HepG2 (cell line): ENCODE measurements at regions not wholly inside any gene's neighbourhood (a gene's known extent, or its start where the extent isn't known, plus 50 kb on each side); places are given as distances from the start of the nearest gene placed in this dataset.

Experiments used
- ATAC-seq: fragments of 200-7000 bp; cut with Tn5 transposase; 3 replicates; pipeline ENCODE4 v1.9.1; 2020; ENCODE audit warnings: mild to moderate bottlenecking, moderate library complexity
- BruUV-seq: library from RNA; stranded (reverse); fragments of 400-500 nt; replicated peaks from 2 replicates; lab custom pipeline; 2021; lab: Mats Ljungman, UMichigan
- CTCF ChIA-PET: fragments of 300-600 bp; formaldehyde crosslinking; extraction: SDS; loops from one replicate; lab custom pipeline; 2021; ENCODE audit warnings: low total read pairs, inconsistent platforms, low intra/inter-chr PET ratio; lab: Yijun Ruan, JAX
- POLR2A ChIA-PET: fragments of 350-600 bp; sonication (Branson Sonifier 250); formaldehyde crosslinking; loops from one replicate; lab custom pipeline; 2020; ENCODE audit warnings: antibody characterized with exemption, inconsistent platforms; lab: Yijun Ruan, JAX
- DNase-seq: peaks from one replicate; pipeline ENCODE4 v3.0.0-alpha.2; 2015; ENCODE audit warnings: low spot score
- FAIRE-seq: peaks from 3 replicates; lab custom pipeline; 2011; peaks lifted over from hg19 to GRCh38; lab: Jason Lieb, UNC
- H2AFZ ChIP-seq: one replicate; pipeline ENCODE4 v1.6.1; 2011; ENCODE audit warnings: low read length, inconsistent platforms
- H3K27ac ChIP-seq: fragments of 300-600 bp; 3 replicates; pipeline ENCODE4 v1.8.0; 2011; ENCODE audit warnings: mixed run types, mild to moderate bottlenecking, mixed read lengths, low read length, inconsistent platforms; ENCODE audit not compliant: insufficient read depth; ENCODE audit errors: extremely low read length
- H3K27me3 ChIP-seq, 2 experiments: fragments of 200-600 bp in 1 of 2; 2 replicates in 1 of 2; 3 replicates in 1 of 2; pipeline versions ENCODE4 v1.6.0 to v1.8.0; 2011; ENCODE audit warnings: low read length in 2 of 2, mild to moderate bottlenecking in 2 of 2, moderate library complexity in 2 of 2, inconsistent platforms in 1 of 2; ENCODE audit not compliant: insufficient read depth in 2 of 2, control insufficient read depth in 1 of 2
- H3K36me3 ChIP-seq, 2 experiments: fragments of 200-600 bp in 1 of 2; replicated peaks in 1 of 2; 2 replicates in 1 of 2; 3 replicates in 1 of 2; pipeline versions ENCODE4 v1.5.1 to v1.8.0; 2011; ENCODE audit warnings: low read length in 2 of 2, inconsistent platforms in 1 of 2; ENCODE audit not compliant: insufficient read depth in 2 of 2, control insufficient read depth in 1 of 2
- H3K4me1 ChIP-seq: 2 replicates; pipeline ENCODE4 v1.5.1; 2012; ENCODE audit warnings: low read length, inconsistent platforms; ENCODE audit not compliant: insufficient read depth
- H3K4me2 ChIP-seq: 2 replicates; pipeline ENCODE4 v1.6.0; 2011; ENCODE audit warnings: low read depth, low read length, inconsistent platforms
- H3K4me3 ChIP-seq, 3 experiments: fragments of 200-600 bp in 1 of 3; sonication (generic), shearing (Covaris generic) in 1 of 3; replicated peaks in 1 of 3; 2 replicates each; pipeline ENCODE4 v1.5.1; 2011 to 2016; ENCODE audit warnings: low read length in 3 of 3, inconsistent platforms in 2 of 3, low read depth in 2 of 3, mild to moderate bottlenecking in 2 of 3, control low read depth in 1 of 3, mixed read lengths in 1 of 3; ENCODE audit not compliant: insufficient read depth in 1 of 3
- H3K79me2 ChIP-seq: one replicate; pipeline ENCODE4 v1.6.1; 2011; ENCODE audit warnings: low read length, inconsistent platforms; ENCODE audit not compliant: insufficient read depth
- H3K9ac ChIP-seq: 2 replicates; pipeline ENCODE4 v1.6.0; 2011; ENCODE audit warnings: mild to moderate bottlenecking, low read depth, low read length, inconsistent platforms; ENCODE audit not compliant: insufficient read depth
- H3K9me3 ChIP-seq: 2 replicates; pipeline ENCODE4 v1.5.1; 2012; ENCODE audit warnings: mild to moderate bottlenecking, low read length
- H4K20me1 ChIP-seq: 2 replicates; pipeline ENCODE4 v1.6.0; 2011; ENCODE audit warnings: inconsistent platforms, mild to moderate bottlenecking, low read length, moderate library complexity; ENCODE audit not compliant: insufficient read depth
- BRCA1 ChIP-seq: sonication (generic); formaldehyde crosslinking; IDR thresholded peaks from 2 replicates; pipeline ENCODE4 v1.4.0; 2020; ENCODE audit warnings: missing genetic modification reagents
- CEBPB ChIP-seq: IDR thresholded peaks from 2 replicates; pipeline ENCODE4 v1.6.1; 2011; ENCODE audit warnings: low read depth, low read length, improper control_type of control experiment, borderline replicate concordance
- HNRNPH1 ChIP-seq: fragments of 200-400 bp; formaldehyde crosslinking; optimal IDR thresholded peaks from 2 replicates; pipeline ENCODE3; 2017; ENCODE audit warnings: mild to moderate bottlenecking, low read depth, low read length
- TSC22D2 ChIP-seq: sonication (generic); formaldehyde crosslinking; IDR thresholded peaks from 2 replicates; pipeline ENCODE4 v1.5.1; 2020; ENCODE audit warnings: missing genetic modification reagents, mild to moderate bottlenecking, borderline replicate concordance
- XBP1 ChIP-seq: sonication (generic); formaldehyde crosslinking; IDR thresholded peaks from 2 replicates; pipeline ENCODE4 v1.5.0; 2020; ENCODE audit warnings: missing genetic modification reagents
- ZNF296 ChIP-seq: sonication (generic); formaldehyde crosslinking; conservative IDR thresholded peaks from 2 replicates; pipeline ENCODE4 v1.5.0; 2020; ENCODE audit warnings: mild to moderate bottlenecking, missing genetic modification reagents
- WGBS: methylation state at CpG from one replicate; pipeline ENCODE4 v1.1.6; 2017; ENCODE audit warnings: low lambda C conversion rate; 5-methylcytosine and 5-hydroxymethylcytosine counted together
- in situ Hi-C: cut with HindIII; loops from 2 replicates; pipeline ENCODE4 v1.10.0; 2017; ENCODE audit warnings: low pct_unique_long_range_greater_than_20kb; ENCODE audit not compliant: extremely low pct_ligation_motif_present
- intact Hi-C: fragments of 100-400 bp; cut with micrococcal nuclease; formaldehyde crosslinking; loops from one replicate; pipeline ENCODE4 v1.10.0; 2022; ENCODE audit not compliant: unreplicated experiment
- TF ChIP-seq, protein P1 (sequence below): IDR thresholded peaks from 2 replicates; pipeline ENCODE4 v1.6.1; 2016; ENCODE audit warnings: missing genetic modification reagents, missing compliant biosample characterization
- TF ChIP-seq, protein P2 (sequence below): sonication (generic); formaldehyde crosslinking; IDR thresholded peaks from 2 replicates; pipeline ENCODE4 v1.5.0; 2020; ENCODE audit warnings: mild to moderate bottlenecking, missing genetic modification reagents, borderline replicate concordance

DNA sequence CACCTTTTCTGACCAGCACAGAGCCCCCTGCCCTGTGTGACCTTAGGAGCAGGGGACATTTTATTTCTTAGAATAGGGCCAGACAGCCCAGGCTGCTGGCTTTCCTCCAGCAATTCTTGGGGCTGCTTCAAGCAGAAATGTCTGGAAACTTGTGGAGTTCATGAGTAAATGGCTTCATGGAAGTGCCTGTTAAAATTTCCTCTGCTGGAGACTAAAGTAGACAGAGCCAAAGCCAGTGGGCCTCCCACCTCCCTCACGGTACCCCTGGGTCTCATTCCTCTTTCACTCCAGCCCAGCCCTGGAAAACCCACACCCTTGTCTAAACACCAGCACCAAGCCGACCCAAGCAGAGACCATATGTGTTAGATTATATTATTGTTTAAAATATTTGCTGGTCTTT is 505.5 kb upstream of the ZMIZ1 start:
- Histone ChIP-seq H4K20me1 (no peaks in the 10 kb centered on the region), H3K9me3 (no peaks in the 10 kb centered on the region), H3K4me2 (no peak overlapping the region), H3K27me3 (peaks cover 2 to 18% of the 10 kb centered on the region in 2 experiments; a peak in 2 of 5 replicates), H3K9ac (no peak overlapping the region), H2AFZ (no peak overlapping the region), H3K36me3 (no peaks in the 10 kb centered on the region), H3K79me2 (no peaks in the 10 kb centered on the region), H3K4me3 (no peak overlapping the region), H3K27ac (no peak overlapping the region), H3K4me1 (peaks cover 34% of the 10 kb centered on the region)
- ATAC-seq (no peak), DNase-seq (no peak), FAIRE-seq (no peak)
- intact Hi-C loops (no loop called here), in situ Hi-C loops (no loop called here)
- 57% methylated on average over 2 of the region's 2 CpGs for WGBS
- POLR2A ChIA-PET, result no interaction called here
- BruUV-seq, result no TSS peak
- CTCF ChIA-PET, result no interaction called here
- TF ChIP-seq TSC22D2 (CRISPR knock-in tag) (no peak), BRCA1 (CRISPR knock-in tag) (no peak), HNRNPH1 (no peak), CEBPB (no peak), ZNF296 (no peak), XBP1 (CRISPR knock-in tag) (no peak)
- TF ChIP-seq, protein P1, sequence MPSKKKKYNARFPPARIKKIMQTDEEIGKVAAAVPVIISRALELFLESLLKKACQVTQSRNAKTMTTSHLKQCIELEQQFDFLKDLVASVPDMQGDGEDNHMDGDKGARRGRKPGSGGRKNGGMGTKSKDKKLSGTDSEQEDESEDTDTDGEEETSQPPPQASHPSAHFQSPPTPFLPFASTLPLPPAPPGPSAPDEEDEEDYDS (CRISPR knock-in tag), result no peak
- TF ChIP-seq, protein P2, sequence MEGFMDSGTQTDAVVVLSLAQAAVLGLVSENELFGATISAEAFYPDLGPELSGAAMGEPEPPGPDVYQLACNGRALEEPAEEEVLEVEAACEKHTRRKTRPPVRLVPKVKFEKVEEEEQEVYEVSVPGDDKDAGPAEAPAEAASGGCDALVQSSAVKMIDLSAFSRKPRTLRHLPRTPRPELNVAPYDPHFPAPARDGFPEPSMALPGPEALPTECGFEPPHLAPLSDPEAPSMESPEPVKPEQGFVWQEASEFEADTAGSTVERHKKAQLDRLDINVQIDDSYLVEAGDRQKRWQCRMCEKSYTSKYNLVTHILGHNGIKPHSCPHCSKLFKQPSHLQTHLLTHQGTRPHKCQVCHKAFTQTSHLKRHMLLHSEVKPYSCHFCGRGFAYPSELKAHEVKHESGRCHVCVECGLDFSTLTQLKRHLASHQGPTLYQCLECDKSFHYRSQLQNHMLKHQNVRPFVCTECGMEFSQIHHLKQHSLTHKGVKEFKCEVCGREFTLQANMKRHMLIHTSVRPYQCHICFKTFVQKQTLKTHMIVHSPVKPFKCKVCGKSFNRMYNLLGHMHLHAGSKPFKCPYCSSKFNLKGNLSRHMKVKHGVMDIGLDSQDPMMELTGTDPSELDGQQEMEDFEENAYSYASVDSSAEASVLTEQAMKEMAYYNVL (CRISPR knock-in tag), result no peak
